Chondrocyte (in vitro differentiated cells): ENCODE measurements at regions not wholly inside any gene's neighbourhood (a gene's known extent, or its start where the extent isn't known, plus 50 kb on each side); places are given as distances from the start of the nearest gene placed in this dataset.

Source experiments
- DNase-seq: peaks from one replicate; pipeline ENCODE4 v3.0.0; 2021; ENCODE audit warnings: mixed read lengths, low spot score
- H3K27ac Mint-ChIP-seq: one replicate; pipeline ENCODE4 v1.8.0; 2021; ENCODE audit warnings: mild to moderate bottlenecking, moderate library complexity, mixed read lengths; ENCODE audit not compliant: unreplicated experiment
- H3K27me3 Mint-ChIP-seq: 2 replicates; pipeline ENCODE4 v1.8.0; 2021; ENCODE audit warnings: low read depth, mixed read lengths
- H3K36me3 Mint-ChIP-seq: 2 replicates; pipeline ENCODE4 v1.8.0; 2021; ENCODE audit warnings: low read depth, mixed read lengths
- H3K4me1 Mint-ChIP-seq: 2 replicates; pipeline ENCODE4 v1.8.0; 2021; ENCODE audit warnings: low read depth, mild to moderate bottlenecking, mixed read lengths
- H3K4me3 Mint-ChIP-seq: one replicate; pipeline ENCODE4 v1.8.0; 2021; ENCODE audit warnings: mild to moderate bottlenecking, moderate library complexity, mixed read lengths; ENCODE audit not compliant: unreplicated experiment
- H3K9me3 Mint-ChIP-seq: 2 replicates; pipeline ENCODE4 v1.8.0; 2021; ENCODE audit warnings: low read depth, mixed read lengths
- CTCF ChIP-seq: fragments of 200-600 bp; sonication (generic); IDR thresholded peaks from 2 replicates; pipeline ENCODE4 v1.5.0; 2021; ENCODE audit warnings: antibody characterized with exemption, mild to moderate bottlenecking, moderate library complexity

GRCh38 chr3:21259896-21260295 is 491.1 kb downstream of the ZNF385D start:
- Mint-ChIP-seq H3K4me3 (no peak overlapping the region), H3K4me1 (no peaks in the 10 kb centered on the region), H3K27me3 (peaks cover 3% of the 10 kb centered on the region), H3K27ac (no peak overlapping the region), H3K36me3 (no peaks in the 10 kb centered on the region), H3K9me3 (peaks cover 4% of the 10 kb centered on the region)
- no peak for TF ChIP-seq CTCF
- DNase-seq: no peak

DNA sequence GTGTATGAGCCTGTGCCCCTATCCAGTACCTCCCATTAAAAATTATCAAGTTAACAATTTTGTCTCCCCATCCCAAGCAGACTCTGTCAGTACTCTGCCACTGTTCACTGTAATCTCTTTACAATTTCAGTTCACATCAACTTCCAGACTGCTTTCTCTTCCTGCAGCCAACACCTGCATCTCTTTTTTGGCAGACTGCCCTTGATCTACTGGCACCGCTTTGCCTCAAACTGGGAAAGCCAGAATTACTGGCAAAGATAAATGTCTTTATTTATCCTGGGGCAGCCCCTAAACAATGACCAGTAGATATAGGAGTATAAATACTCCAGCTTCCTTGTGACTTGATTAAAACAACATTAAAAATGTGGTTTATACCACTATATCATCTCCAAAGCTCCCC is 494.1 kb downstream of the ZNF385D start:
- H3K4me3 Mint-ChIP-seq: no peak overlapping the region
- peaks cover 2% of the 10 kb centered on the region for H3K27me3 Mint-ChIP-seq
- TF ChIP-seq CTCF: no peak
- no peaks in the 10 kb centered on the region for H3K36me3 Mint-ChIP-seq
- no peaks in the 10 kb centered on the region for H3K4me1 Mint-ChIP-seq
- H3K9me3 Mint-ChIP-seq: peaks cover 8% of the 10 kb centered on the region
- H3K27ac Mint-ChIP-seq: no peak overlapping the region
- DNase-seq: no peak

- H3K27me3 Mint-ChIP-seq: no peaks in the 10 kb centered on the region
- TF ChIP-seq CTCF: no peak
Measured at GRCh38 chr3:21238661-21239060, 512.3 kb downstream of the ZNF385D start.

GRCh38 chr3:21237638-21238037 is 513.4 kb downstream of the ZNF385D start:
- Mint-ChIP-seq H3K4me1 (no peaks in the 10 kb centered on the region), H3K4me3 (no peak overlapping the region), H3K36me3 (no peaks in the 10 kb centered on the region), H3K27me3 (no peaks in the 10 kb centered on the region), H3K27ac (no peak overlapping the region), H3K9me3 (peaks cover 9% of the 10 kb centered on the region)
- no peak for TF ChIP-seq CTCF
- no peak for DNase-seq

More at GRCh38 chr3:21238661-21239060, 512.3 kb downstream of the ZNF385D start:
- DNase-seq: no peak
- H3K4me1 Mint-ChIP-seq: no peaks in the 10 kb centered on the region
- H3K9me3 Mint-ChIP-seq: peaks cover 10% of the 10 kb centered on the region
- no peak overlapping the region for H3K27ac Mint-ChIP-seq
- no peaks in the 10 kb centered on the region for H3K36me3 Mint-ChIP-seq
- no peak overlapping the region for H3K4me3 Mint-ChIP-seq

DNA sequence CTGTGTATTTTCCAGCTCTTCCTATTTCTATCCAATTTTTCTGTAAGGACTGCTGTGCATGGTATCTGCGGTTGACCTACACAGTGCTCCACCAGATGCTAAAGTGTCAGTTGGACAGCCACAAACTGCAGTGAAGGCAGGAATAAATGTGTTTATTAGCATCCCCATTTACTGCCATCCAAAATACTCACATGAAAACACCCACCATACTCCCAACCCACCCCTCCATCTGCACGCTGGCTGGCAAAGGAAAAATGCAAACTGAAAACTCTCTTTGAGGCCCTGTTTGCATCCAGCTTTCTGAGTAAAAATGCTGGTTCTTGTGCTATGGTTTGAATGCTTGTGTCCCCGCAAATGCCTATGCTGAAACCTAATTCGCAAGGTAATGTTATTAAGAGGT is 515.5 kb downstream of the ZNF385D start:
- Mint-ChIP-seq H3K9me3 (peaks cover 9% of the 10 kb centered on the region), H3K27me3 (no peaks in the 10 kb centered on the region), H3K36me3 (no peaks in the 10 kb centered on the region), H3K4me1 (no peaks in the 10 kb centered on the region), H3K4me3 (no peak overlapping the region), H3K27ac (no peak overlapping the region)
- no peak for TF ChIP-seq CTCF
- DNase-seq: no peak
